HepG2 (cell line): ENCODE measurements at regions not wholly inside any gene's neighbourhood (a gene's known extent, or its start where the extent isn't known, plus 50 kb on each side); places are given as distances from the start of the nearest gene placed in this dataset.

ENCODE experiments used
- BHLHE40 ChIP-seq: IDR thresholded peaks from 2 replicates; pipeline ENCODE4 v1.6.1; 2011; ENCODE audit warnings: low read length, improper control_type of control experiment
- FOSL1 ChIP-seq: sonication (generic); formaldehyde crosslinking; IDR thresholded peaks from 2 replicates; pipeline ENCODE4 v1.9.0; 2021; ENCODE audit warnings: missing genetic modification reagents, borderline replicate concordance
- HCFC1 ChIP-seq: fragments of 150-350 bp; IDR thresholded peaks from 2 replicates; pipeline ENCODE4 v1.6.1; 2014; ENCODE audit warnings: low read depth, low read length
- KDM1A ChIP-seq: IDR thresholded peaks from 2 replicates; pipeline ENCODE4 v1.6.1; 2016; ENCODE audit warnings: missing compliant biosample characterization
- POLR2A ChIP-seq, 2 experiments: IDR thresholded peaks; 2 replicates each; pipeline ENCODE4 v1.6.1; 2011; ENCODE audit warnings: low read depth in 2 of 2, low read length in 2 of 2, mild to moderate bottlenecking in 1 of 2, moderate library complexity in 1 of 2; ENCODE audit not compliant: insufficient read depth in 1 of 2
- SIN3B ChIP-seq: fragments of 150-350 bp; IDR thresholded peaks from 2 replicates; pipeline ENCODE4 v1.6.1; 2014; ENCODE audit warnings: low read length
- SMC3 ChIP-seq: IDR thresholded peaks from 2 replicates; pipeline ENCODE4 v1.6.1; 2011; ENCODE audit warnings: low read length, improper control_type of control experiment
- THAP9 ChIP-seq: sonication (generic); formaldehyde crosslinking; IDR thresholded peaks from 2 replicates; pipeline ENCODE4; 2020; ENCODE audit warnings: missing genetic modification reagents, mild to moderate bottlenecking, borderline replicate concordance
- ZBTB26 ChIP-seq: IDR thresholded peaks from 2 replicates; pipeline ENCODE4 v1.6.1; 2016; ENCODE audit warnings: missing compliant biosample characterization, missing genetic modification reagents, borderline replicate concordance
- ZFP36L2 ChIP-seq: sonication (generic); formaldehyde crosslinking; IDR thresholded peaks from 2 replicates; pipeline ENCODE4 v1.4.0; 2020; ENCODE audit warnings: missing genetic modification reagents
- ZNF282 ChIP-seq: fragments of 450-650 bp; IDR thresholded peaks from 2 replicates; pipeline ENCODE4 v1.6.1; 2018; ENCODE audit not compliant: partially characterized antibody
- ZNF530 ChIP-seq: sonication (generic); formaldehyde crosslinking; IDR thresholded peaks from 2 replicates; pipeline ENCODE4 v1.5.0; 2020; ENCODE audit warnings: low read depth, mild to moderate bottlenecking, missing genetic modification reagents
- ZNF879 ChIP-seq: sonication (generic); formaldehyde crosslinking; IDR thresholded peaks from 2 replicates; pipeline ENCODE4 v1.8.1; 2023; ENCODE audit warnings: missing genetic modification reagents

- no peak for TF ChIP-seq SMC3
- TF ChIP-seq THAP9 (CRISPR knock-in tag) = no peak
- no peak for TF ChIP-seq ZFP36L2 (CRISPR knock-in tag)
- TF ChIP-seq ZNF282 = no peak
- TF ChIP-seq FOSL1 (CRISPR knock-in tag) = no peak
- no peak for TF ChIP-seq KDM1A (CRISPR knock-in tag)
- no peak for TF ChIP-seq ZNF879
- no peak for TF ChIP-seq HCFC1
- TF ChIP-seq ZBTB26 (CRISPR knock-in tag) = no peak
- no peak for TF ChIP-seq BHLHE40
- no peak for TF ChIP-seq POLR2A (IDR thresholded peaks at IDR 0.05; ENCODE audit: insufficient read depth in 1 of 2, low read depth in 2 of 2, low read length in 2 of 2)
- no peak for TF ChIP-seq ZNF530 (CRISPR knock-in tag)
- no peak for TF ChIP-seq SIN3B
Observed at GRCh38 chr2:38125842-38126241, 49.9 kb upstream of the CYP1B1 start.
